22Rv1 (cell line): ENCODE measurements at regions not wholly inside any gene's neighbourhood (a gene's known extent, or its start where the extent isn't known, plus 50 kb on each side); places are given as distances from the start of the nearest gene placed in this dataset.

Experiments used
- CTCF ChIP-seq: fragments of 450-650 bp; IDR thresholded peaks from 2 replicates; pipeline ENCODE4 v1.5.1; 2017; ENCODE audit warnings: mild to moderate bottlenecking
- ZFX ChIP-seq: fragments of 450-650 bp; IDR thresholded peaks from 2 replicates; pipeline ENCODE4 v1.6.1; 2017; ENCODE audit warnings: antibody characterized with exemption, borderline replicate concordance

GRCh38 chr15:97014001-97014400 lies 683.5 kb downstream of the NR2F2 start:
- TF ChIP-seq CTCF (no peak), ZFX (no peak)
